SJCRH30 (cell line): ENCODE measurements at regions not wholly inside any gene's neighbourhood (a gene's known extent, or its start where the extent isn't known, plus 50 kb on each side); places are given as distances from the start of the nearest gene placed in this dataset.
A peak's percentile ranks its signal among the peaks of the same experiment; 100 is the strongest.
"Not testable (repeated sequence)": the region's sequence is repeated elsewhere in the genome, so short reads cannot be mapped to it uniquely, and the experiment has no call there.

Source experiments
- DNase-seq, 2 experiments: peaks; one replicate each; pipeline ENCODE4 v3.0.0-alpha.2; 2015 to 2020
- H3K27ac ChIP-seq: fragments of 250-450 bp; sonication (Bioruptor Pico); 2 replicates; pipeline ENCODE4 v1.5.1; 2020; ENCODE audit warnings: mild to moderate bottlenecking, moderate library complexity
- H3K27me3 ChIP-seq: fragments of 250-450 bp; sonication (Bioruptor Pico); 2 replicates; pipeline ENCODE4 v1.5.1; 2020; ENCODE audit warnings: mild to moderate bottlenecking, moderate library complexity
- H3K36me3 ChIP-seq: fragments of 250-450 bp; sonication (Bioruptor Pico); 2 replicates; pipeline ENCODE4 v1.5.1; 2020; ENCODE audit warnings: mild to moderate bottlenecking, moderate library complexity
- H3K4me1 ChIP-seq: fragments of 250-450 bp; sonication (Bioruptor Pico); 2 replicates; pipeline ENCODE4 v1.5.1; 2020; ENCODE audit warnings: mild to moderate bottlenecking, moderate library complexity
- H3K4me3 ChIP-seq: fragments of 250-450 bp; sonication (Bioruptor Pico); 2 replicates; pipeline ENCODE4 v1.5.1; 2020; ENCODE audit warnings: mild to moderate bottlenecking, moderate library complexity
- H3K9me3 ChIP-seq: fragments of 250-450 bp; sonication (Bioruptor Pico); replicated peaks from 2 replicates; pipeline ENCODE4 v1.5.1; 2020; ENCODE audit warnings: mild to moderate bottlenecking, moderate library complexity

GRCh38 chr12:9347328-9348127 is 139.3 kb upstream of the PZP start:
- Histone ChIP-seq H3K36me3 (no peaks in the 10 kb centered on the region), H3K4me1 (no peaks in the 10 kb centered on the region), H3K9me3 (no peaks in the 10 kb centered on the region), H3K4me3 (no peak overlapping the region), H3K27me3 (no peaks in the 10 kb centered on the region), H3K27ac (no peak overlapping the region)
- DNase-seq: no peak

GRCh38 chr12:9346866-9347327 is 138.7 kb upstream of the PZP start:
- Histone ChIP-seq H3K27me3 (no peaks in the 10 kb centered on the region), H3K36me3 (no peaks in the 10 kb centered on the region), H3K4me3 (no peak overlapping the region), H3K9me3 (no peaks in the 10 kb centered on the region), H3K27ac (no peak overlapping the region), H3K4me1 (no peaks in the 10 kb centered on the region)
- DNase-seq: no peak

DNA sequence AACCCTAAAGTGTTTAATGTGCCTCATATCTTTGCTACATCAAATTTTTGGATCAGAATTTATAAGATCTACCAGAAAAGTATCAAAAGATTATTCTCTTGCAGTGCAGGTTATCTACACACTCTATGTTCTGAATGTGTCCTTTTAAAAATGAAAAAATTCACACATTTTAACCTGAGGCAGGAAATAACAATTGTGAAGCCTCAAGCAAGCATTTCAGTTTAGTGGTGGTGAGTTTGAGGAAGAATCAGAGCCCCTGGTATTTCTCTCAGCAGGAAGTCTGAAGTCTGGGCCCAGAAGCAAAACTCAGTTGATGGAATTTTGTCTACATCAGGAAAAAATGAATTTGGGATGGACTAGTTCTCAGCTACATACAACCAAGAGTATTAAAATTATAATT is 137.0 kb upstream of the PZP start:
- Histone ChIP-seq H3K9me3 (no peaks in the 10 kb centered on the region), H3K27ac (no peak overlapping the region), H3K27me3 (no peaks in the 10 kb centered on the region), H3K4me1 (peaks cover 14% of the 10 kb centered on the region), H3K4me3 (no peak overlapping the region), H3K36me3 (no peaks in the 10 kb centered on the region)
- DNase-seq: no peak

DNA sequence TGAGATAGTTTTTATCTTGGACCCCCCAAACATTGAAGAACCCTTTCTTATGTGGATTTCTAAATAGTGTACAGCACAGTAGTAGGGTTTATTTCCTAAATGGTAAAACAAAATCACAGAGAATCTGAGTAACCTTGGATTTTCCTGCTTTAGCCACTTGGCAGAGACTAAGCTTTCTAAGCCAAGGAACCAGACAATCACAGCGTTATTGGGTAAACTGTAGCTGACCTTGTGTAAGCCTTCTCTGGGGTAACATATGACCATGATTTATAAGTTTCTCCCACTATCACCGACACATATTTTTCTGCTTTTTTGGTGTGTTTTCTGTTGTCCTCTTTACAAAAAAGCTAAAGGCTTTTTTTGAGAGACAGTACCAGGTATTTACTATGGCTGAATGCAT is 136.3 kb upstream of the PZP start:
- H3K4me3 ChIP-seq: no peak overlapping the region
- H3K36me3 ChIP-seq: no peaks in the 10 kb centered on the region
- no peak for DNase-seq
- H3K27me3 ChIP-seq: no peaks in the 10 kb centered on the region
- peaks cover 20% of the 10 kb centered on the region for H3K4me1 ChIP-seq
- H3K9me3 ChIP-seq: no peaks in the 10 kb centered on the region
- no peak overlapping the region for H3K27ac ChIP-seq

- no peaks in the 10 kb centered on the region for H3K27me3 ChIP-seq
- H3K36me3 ChIP-seq: no peaks in the 10 kb centered on the region
- no peak overlapping the region for H3K27ac ChIP-seq
- DNase-seq: no peak
- H3K9me3 ChIP-seq: no peaks in the 10 kb centered on the region
- H3K4me3 ChIP-seq: no peak overlapping the region
- H3K4me1 ChIP-seq: peaks cover 27% of the 10 kb centered on the region
These were observed 135.5 kb upstream of the PZP start for GRCh38 chr12:9343731-9344130.

GRCh38 chr12:9342614-9343353 is 134.6 kb upstream of the PZP start:
- no peak overlapping the region for H3K27ac ChIP-seq
- peaks cover 27% of the 10 kb centered on the region for H3K4me1 ChIP-seq
- no peak overlapping the region for H3K4me3 ChIP-seq
- H3K9me3 ChIP-seq: no peaks in the 10 kb centered on the region
- H3K36me3 ChIP-seq: no peaks in the 10 kb centered on the region
- no peak for DNase-seq
- no peaks in the 10 kb centered on the region for H3K27me3 ChIP-seq

- no peaks in the 10 kb centered on the region for H3K36me3 ChIP-seq
- no peaks in the 10 kb centered on the region for H3K9me3 ChIP-seq
- H3K27me3 ChIP-seq: no peaks in the 10 kb centered on the region
- no peak for DNase-seq
- peaks cover 27% of the 10 kb centered on the region for H3K4me1 ChIP-seq
- no peak overlapping the region for H3K4me3 ChIP-seq
- H3K27ac ChIP-seq: peak overlapping the region; percentile 90
These were observed 133.0 kb upstream of the PZP start for GRCh38 chr12:9341260-9341585.

- Histone ChIP-seq H3K4me1 (peaks cover 27% of the 10 kb centered on the region), H3K9me3 (no peaks in the 10 kb centered on the region), H3K27me3 (no peaks in the 10 kb centered on the region), H3K27ac (peak overlapping the region; percentile 90), H3K4me3 (no peak overlapping the region), H3K36me3 (no peaks in the 10 kb centered on the region)
- DNase-seq: peak; percentile 87 to 89
These were observed 132.4 kb upstream of the PZP start for GRCh38 chr12:9340422-9341259.

DNA sequence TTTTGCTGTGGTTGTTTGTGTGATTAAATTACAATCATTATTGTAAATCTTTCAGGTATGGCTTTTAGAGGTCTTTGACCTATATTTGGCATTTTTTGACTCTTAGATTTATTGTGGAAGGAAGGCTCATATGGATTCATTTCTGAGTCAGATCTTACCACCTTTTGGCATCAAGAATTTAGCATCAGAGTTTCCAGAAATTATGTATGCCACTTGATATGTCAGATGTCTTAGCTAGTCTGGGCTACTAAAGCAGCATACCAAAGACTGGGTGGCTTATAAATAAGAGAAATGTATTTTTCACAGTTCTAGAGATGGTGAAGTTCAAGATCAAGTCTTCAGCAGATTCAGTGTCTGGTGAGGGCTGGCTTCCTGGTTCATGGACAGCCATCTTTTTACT is 129.5 kb upstream of the PZP start:
- no peak overlapping the region for H3K4me3 ChIP-seq
- no peak for DNase-seq
- no peaks in the 10 kb centered on the region for H3K36me3 ChIP-seq
- no peaks in the 10 kb centered on the region for H3K9me3 ChIP-seq
- H3K4me1 ChIP-seq: peaks cover 27% of the 10 kb centered on the region
- no peak overlapping the region for H3K27ac ChIP-seq
- H3K27me3 ChIP-seq: no peaks in the 10 kb centered on the region

DNA sequence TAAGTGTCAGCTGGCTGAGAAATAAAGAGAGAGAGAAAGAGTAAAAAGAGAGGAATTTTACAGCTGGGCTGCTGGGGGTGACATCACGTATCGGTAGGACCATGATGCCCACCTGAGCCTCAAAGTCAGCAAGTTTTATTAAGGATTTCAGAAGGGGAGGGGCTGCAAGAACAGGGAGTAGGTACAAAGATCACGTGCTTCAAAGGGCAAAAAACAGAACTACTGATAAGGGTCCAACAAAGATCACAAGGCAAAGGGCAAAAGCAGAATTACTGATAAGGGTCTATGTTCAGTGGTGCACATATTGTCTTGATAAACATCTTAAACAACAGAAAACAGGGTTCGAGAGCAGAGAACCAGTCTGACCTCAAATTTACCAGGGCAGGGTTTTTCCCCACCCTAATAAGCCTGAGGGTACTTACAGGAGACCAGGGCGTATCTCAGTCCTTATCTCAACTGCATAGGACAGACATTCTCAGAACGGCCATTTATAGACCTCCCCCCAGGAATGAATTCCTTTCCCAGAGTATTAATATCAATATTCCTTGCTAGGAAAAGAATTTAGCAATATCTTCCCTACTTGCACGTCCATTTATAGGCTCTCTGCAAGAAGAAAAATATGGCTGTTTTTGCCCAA is 128.3 kb upstream of the PZP start:
- DNase-seq, H3K4me3 ChIP-seq, H3K36me3 ChIP-seq, H3K27me3 ChIP-seq, H3K9me3 ChIP-seq, H3K27ac ChIP-seq: not testable (repeated sequence)
- H3K4me1 ChIP-seq: peaks cover 26% of the 10 kb centered on the region

- Histone ChIP-seq H3K27me3 (no peaks in the 10 kb centered on the region), H3K4me1 (peaks cover 20% of the 10 kb centered on the region), H3K36me3 (no peaks in the 10 kb centered on the region), H3K4me3 (no peak overlapping the region), H3K9me3 (no peaks in the 10 kb centered on the region), H3K27ac (no peak overlapping the region)
- no peak for DNase-seq
These were observed 127.7 kb upstream of the PZP start for GRCh38 chr12:9335867-9336266.

- no peak overlapping the region for H3K27ac ChIP-seq
- no peaks in the 10 kb centered on the region for H3K36me3 ChIP-seq
- no peaks in the 10 kb centered on the region for H3K27me3 ChIP-seq
- DNase-seq: no peak
- H3K9me3 ChIP-seq: no peaks in the 10 kb centered on the region
- no peak overlapping the region for H3K4me3 ChIP-seq
- peaks cover 11% of the 10 kb centered on the region for H3K4me1 ChIP-seq
These were observed 126.8 kb upstream of the PZP start for GRCh38 chr12:9334964-9335363.

- Histone ChIP-seq H3K4me3 (no peak overlapping the region), H3K9me3 (no peaks in the 10 kb centered on the region), H3K27ac (no peak overlapping the region), H3K4me1 (peaks cover 3% of the 10 kb centered on the region; the same call in 1 of the 2 replicates), H3K27me3 (no peaks in the 10 kb centered on the region), H3K36me3 (no peaks in the 10 kb centered on the region)
- DNase-seq: no peak
These were observed 126.0 kb upstream of the PZP start for GRCh38 chr12:9334041-9334692.

- Histone ChIP-seq H3K4me3 (no peak overlapping the region), H3K4me1 (no peaks in the 10 kb centered on the region), H3K9me3 (no peaks in the 10 kb centered on the region), H3K27me3 (no peaks in the 10 kb centered on the region), H3K36me3 (no peaks in the 10 kb centered on the region), H3K27ac (no peak overlapping the region)
- DNase-seq: no peak
These were observed 125.0 kb upstream of the PZP start for GRCh38 chr12:9333161-9333560.
